Epithelial cell of proximal tubule (primary cell): ENCODE measurements at regions not wholly inside any gene's neighbourhood (a gene's known extent, or its start where the extent isn't known, plus 50 kb on each side); places are given as distances from the start of the nearest gene placed in this dataset.
"Not testable (repeated sequence)": the region's sequence is repeated elsewhere in the genome, so short reads cannot be mapped to it uniquely, and the experiment has no call there.

Source experiments
- DNase-seq: peaks from one replicate; pipeline ENCODE4 v3.0.0-alpha.2; 2011; ENCODE audit warnings: low read depth
- H3K4me3 ChIP-seq: 2 replicates; pipeline ENCODE4 v1.5.1; 2011; ENCODE audit warnings: low read depth, mild to moderate bottlenecking, low read length
- TF ChIP-seq, protein P1 (sequence below): conservative IDR thresholded peaks from 2 replicates; pipeline ENCODE4 v1.5.1; 2012; ENCODE audit warnings: low read depth, mild to moderate bottlenecking, low read length

DNA sequence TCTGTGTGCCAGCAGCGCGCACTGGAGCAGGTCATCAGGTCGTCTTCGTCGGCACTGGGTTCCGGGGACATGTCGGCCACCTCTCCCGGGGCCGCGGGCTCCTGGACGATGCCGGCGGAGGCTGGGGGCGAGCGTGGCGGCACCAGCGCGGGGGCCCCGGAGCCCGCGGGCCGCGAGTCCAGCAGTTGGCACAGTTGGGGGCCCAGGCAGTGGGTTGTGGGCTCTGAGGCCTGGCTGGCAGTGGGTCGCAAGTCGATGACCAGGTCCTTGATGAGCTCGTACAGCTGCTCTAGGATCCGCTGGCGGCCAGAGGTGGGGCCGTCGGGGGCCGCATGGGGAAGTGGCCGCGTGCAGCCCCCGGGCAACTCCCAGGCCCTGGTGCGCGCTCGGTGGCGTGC is 300.5 kb downstream of the CCDC74A start:
- no peak for DNase-seq
- H3K4me3 ChIP-seq: no peak overlapping the region
- TF ChIP-seq, protein P1, sequence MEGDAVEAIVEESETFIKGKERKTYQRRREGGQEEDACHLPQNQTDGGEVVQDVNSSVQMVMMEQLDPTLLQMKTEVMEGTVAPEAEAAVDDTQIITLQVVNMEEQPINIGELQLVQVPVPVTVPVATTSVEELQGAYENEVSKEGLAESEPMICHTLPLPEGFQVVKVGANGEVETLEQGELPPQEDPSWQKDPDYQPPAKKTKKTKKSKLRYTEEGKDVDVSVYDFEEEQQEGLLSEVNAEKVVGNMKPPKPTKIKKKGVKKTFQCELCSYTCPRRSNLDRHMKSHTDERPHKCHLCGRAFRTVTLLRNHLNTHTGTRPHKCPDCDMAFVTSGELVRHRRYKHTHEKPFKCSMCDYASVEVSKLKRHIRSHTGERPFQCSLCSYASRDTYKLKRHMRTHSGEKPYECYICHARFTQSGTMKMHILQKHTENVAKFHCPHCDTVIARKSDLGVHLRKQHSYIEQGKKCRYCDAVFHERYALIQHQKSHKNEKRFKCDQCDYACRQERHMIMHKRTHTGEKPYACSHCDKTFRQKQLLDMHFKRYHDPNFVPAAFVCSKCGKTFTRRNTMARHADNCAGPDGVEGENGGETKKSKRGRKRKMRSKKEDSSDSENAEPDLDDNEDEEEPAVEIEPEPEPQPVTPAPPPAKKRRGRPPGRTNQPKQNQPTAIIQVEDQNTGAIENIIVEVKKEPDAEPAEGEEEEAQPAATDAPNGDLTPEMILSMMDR: no peak

GRCh38 chr2:131828633-131829455 is 301.2 kb downstream of the CCDC74A start:
- not testable (repeated sequence) for DNase-seq, H3K4me3 ChIP-seq

DNA sequence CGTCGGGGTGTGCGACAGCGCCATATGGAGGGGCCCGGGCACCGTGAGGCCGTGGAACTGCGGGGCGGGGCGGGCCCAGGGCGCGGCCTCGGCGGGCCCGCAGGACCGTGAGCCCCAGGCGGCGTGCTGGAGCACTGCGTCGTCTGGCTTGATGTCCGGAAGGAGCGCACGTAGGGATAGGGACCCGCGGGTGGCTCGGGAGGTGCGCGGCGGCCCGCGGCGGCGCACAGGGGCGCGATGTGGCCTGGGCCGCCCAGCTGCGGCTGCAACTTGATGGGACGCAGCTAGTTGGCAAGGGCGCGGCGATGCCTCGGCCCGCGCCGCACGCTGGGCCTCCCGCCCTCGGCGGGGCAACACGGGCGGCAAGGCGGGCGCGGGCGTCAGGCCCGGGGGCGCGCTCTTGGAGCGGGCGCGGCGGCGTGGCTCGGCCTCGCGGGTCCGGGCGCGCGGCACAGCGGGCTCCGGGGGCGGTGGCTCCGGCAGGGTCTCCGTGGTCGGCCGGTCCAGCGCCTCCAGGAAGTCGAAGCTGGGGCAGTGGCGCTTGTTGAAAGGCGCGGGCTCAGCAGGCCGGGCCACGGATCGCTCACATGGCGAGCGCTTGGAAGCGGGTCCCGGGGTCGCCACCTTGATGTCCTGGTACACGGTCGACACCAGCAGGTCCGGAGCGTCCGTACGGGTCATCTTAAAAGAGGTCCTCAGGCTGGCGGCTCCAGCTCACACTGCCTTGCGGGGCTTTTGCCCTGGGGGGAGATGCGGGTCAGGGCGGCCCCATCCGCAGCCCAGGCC is 302.0 kb downstream of the CCDC74A start:
- not testable (repeated sequence) for DNase-seq, H3K4me3 ChIP-seq

DNA sequence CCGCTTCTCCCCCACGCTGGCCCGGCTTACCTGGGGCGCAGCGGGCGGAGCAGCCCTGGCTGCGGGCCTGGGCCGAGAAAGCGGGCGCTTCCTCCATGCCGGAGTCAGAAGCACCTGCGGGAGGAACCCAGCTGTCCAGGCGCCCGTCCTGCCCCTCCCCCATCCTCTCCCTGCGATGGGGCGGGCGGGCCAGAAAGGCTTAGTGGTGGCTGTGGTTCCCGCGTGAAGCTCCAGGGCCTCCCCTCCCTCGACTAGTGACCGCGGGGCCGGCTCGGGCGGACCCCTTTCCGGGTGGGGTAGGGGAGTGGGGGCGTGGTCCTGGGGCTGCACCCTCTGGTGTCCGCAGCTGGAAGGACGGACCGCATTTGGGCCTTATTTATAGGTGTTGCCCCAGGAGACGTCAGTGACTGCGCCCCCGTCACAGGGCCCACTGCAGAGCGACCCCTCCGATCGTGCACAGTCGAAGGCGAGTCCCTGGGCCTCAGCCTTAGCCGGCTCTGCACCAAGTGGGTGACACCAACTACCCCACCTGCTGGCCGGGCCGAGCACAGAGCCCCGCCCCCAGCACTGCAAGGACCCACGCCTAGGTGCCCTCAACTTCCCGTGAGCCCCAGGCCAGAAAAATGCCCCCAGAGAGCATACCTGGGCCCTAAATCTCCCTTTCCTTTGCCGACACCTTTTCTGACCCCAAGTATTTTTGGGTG is 302.7 kb downstream of the CCDC74A start:
- H3K4me3 ChIP-seq, DNase-seq: not testable (repeated sequence)

- not testable (repeated sequence) for DNase-seq, H3K4me3 ChIP-seq
Observed at GRCh38 chr2:131830946-131831310, 303.2 kb downstream of the CCDC74A start.

DNA sequence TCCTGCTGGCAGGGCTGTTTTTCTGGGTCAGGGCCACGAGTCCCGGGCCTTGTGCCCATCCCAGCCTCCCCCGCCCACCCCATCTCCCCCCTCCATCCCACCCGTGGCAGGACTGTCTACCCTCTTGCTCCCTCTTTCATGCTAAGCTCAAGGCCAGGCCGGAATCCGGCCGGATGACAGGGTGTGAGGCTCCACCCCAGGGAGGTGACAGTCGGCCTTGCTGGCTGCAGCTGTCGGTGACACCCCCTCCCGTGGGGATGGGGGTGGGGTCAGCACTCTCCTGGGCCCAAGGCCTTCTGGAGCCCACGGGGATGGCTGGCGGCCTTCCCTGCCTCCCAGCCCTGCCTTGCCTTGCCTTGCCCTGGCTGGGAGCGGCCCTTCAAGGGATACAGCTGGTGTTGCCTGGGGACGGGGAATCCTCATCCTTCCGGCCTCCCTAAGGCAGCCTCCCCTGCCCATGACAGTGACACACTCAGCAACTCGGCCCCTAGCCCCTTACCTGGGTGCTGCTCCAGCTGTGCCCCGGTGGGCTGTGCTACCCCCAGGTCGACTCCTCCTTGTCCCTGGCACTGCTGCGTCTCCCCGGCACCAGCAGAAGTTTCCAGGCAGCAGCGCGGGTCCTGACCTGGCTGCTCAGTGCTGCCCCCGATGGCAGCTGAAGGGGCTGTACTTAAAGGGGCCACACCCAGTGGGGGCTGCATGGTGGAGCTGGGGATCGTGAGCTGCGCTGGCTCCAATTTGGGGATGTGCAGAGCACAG is 303.9 kb downstream of the CCDC74A start:
- not testable (repeated sequence) for DNase-seq, H3K4me3 ChIP-seq
- TF ChIP-seq, protein P1: peak; percentile 26

- H3K4me3 ChIP-seq: not testable (repeated sequence)
Observed at GRCh38 chr2:131832209-131832780, 304.6 kb downstream of the CCDC74A start.

DNA sequence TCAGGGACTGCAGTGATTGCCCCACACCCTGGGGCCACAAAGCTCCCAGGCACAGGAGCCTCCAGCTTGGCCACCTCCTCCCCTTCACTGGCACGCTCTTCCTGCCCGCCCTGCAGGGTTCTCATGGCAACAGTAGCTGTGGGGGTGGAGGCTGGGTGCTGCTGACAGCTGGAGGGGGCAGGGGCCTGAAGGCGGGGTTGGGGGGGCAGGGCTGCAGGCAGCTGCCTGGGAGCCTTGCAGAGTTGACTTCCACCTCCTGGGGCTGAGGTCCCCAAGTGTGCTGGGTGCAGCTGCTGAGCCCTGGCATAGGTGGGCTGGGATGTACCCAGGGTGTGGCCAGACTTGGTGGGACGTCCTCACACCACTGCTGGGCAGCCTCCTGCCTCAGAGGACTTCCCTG is 305.2 kb downstream of the CCDC74A start:
- not testable (repeated sequence) for DNase-seq, H3K4me3 ChIP-seq

More at GRCh38 chr2:131832209-131832780, 304.6 kb downstream of the CCDC74A start:
- DNase-seq: not testable (repeated sequence)

DNA sequence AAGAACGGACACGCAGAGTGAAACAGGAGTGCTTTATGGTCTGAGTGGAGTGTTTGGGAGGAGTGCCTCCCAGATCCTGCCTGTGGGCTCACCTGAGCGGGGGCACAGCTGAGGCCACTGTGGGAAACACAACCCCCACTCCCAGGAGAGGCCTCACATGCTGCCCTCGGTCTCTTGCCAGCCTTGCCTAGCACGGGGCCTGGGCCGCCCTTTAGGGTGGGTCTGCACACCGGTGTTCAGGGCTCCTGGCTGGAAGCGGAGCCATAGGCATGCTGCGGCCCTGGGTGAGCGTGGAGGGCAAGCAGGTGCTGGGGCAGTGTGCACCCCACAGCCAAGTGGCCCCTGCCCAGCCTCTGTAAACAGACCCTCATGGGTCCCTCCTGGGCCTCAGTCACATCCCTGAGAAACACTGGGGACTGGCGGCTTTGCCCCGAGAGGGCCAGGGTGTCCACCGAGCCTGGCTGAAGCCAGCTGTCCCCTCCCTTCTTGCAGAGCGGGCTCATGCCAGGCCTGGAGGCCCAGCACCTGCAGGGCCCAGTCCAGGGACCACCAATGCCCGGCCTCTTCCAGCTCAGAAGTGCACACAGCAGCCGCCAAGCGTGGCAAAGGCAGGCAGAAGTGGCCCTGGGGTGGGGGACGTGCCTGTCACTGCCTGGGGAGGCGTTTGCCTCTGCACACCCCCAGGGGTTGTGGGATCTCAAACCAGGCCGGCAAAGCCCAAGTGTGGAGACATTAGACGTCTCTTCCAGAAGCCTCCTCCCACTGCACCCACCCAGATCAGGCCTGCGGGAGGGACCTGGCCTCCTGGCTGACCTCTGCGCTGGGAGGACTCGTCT is 305.9 kb downstream of the CCDC74A start:
- DNase-seq, H3K4me3 ChIP-seq: not testable (repeated sequence)

DNA sequence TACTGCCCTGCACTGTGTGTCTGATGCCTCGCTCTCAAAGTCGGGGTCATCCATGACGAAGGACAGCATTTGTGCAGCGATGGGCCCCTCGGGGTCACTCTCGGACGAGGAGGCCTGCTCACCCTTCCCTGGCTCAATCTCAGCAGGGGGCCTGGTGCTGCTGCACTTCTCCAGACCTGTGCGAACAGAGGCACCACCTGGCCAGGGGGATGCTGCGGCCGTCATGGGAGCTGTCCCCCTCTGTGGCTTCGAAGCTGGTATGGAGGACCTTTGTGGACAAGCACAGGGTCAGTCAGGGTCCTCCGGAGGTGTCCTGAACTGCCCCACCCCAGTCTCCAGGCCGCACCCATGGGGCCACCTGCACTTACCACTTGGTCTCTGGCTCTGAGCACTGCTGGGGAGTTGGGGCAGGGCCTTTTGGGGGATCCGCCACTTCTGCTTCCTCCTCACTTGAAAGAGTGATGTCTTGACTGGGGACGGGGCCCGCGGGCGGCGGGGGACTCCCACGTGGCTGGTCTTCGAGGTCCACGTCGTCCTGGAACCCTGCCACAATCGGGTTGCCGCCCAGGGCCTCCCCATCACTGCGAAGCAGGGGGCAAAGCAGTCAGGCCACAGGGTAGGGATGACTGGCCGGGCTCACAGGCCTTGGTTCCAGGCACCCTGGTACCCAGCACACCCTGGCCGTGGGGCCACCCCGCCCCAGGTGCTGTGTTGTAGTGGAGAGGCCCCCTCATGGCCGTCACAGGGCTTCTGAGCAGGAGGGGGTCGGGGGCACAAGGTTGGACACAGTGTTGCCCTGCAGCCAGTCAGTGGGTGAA is 306.7 kb downstream of the CCDC74A start:
- not testable (repeated sequence) for H3K4me3 ChIP-seq, DNase-seq

DNA sequence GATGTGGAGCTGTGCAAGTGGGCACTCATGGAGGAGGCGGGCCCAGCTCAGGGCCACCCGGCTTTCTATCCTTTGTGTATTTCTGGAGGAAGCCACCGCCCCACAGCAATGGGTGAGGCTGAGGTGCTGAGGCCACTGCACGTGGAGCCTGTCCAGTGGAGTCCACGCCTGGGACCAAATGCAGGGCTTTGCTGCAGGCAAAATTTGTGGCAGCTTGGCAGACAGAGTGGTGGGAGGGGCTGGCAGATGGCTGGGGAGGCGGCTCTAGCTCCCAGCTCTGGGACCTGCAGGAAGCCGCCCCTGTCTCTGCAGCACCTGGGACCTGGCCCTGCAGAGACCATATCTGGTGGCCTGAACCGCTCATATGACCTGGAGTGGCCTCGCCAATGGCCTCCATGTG is 307.3 kb downstream of the CCDC74A start:
- not testable (repeated sequence) for H3K4me3 ChIP-seq, DNase-seq
